SK-N-MC (cell line): ENCODE measurements at regions not wholly inside any gene's neighbourhood (a gene's known extent, or its start where the extent isn't known, plus 50 kb on each side); places are given as distances from the start of the nearest gene placed in this dataset.

ENCODE experiments used
- EZH2 ChIP-seq: fragments of 200-600 bp; sonication (generic); IDR thresholded peaks from one replicate; pipeline ENCODE4 v1.6.1; 2017; ENCODE audit warnings: antibody characterized with exemption
- POLR2AphosphoS5 ChIP-seq: IDR thresholded peaks from 2 replicates; pipeline ENCODE4 v1.6.1; 2012; ENCODE audit warnings: mild to moderate bottlenecking, low read depth, low read length, borderline replicate concordance

DNA sequence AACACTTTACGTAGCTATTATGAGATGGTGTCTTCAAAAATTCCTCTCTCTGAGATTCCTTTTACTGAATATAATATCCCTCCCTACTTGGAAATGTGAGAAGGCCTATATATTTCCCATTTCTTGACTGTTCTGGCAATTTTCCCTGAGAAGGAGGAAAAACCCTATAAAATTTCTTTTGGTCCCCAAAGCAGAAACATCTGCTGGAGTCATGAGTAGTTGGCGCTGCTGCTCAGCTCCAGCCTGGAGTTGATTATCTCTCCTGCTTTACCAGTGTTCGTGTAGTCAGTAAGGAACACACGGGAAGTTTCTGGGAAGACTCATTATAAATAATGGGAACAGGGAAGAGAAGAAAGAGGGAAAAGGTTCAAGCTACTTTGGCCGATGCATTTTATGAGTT lies 680.1 kb downstream of the EPHA3 start:
- TF ChIP-seq POLR2AphosphoS5 (peak; percentile 54; the same call in 1 of the 2 replicates), EZH2 (no peak)
